Endodermal cell (in vitro differentiated cells): ENCODE measurements at regions not wholly inside any gene's neighbourhood (a gene's known extent, or its start where the extent isn't known, plus 50 kb on each side); places are given as distances from the start of the nearest gene placed in this dataset.

Experiments
- DNase-seq: peaks from one replicate; pipeline ENCODE4 v3.0.0-alpha.2; 2017
- H3K27ac ChIP-seq: 2 replicates; pipeline ENCODE4 v1.5.1; 2013; ENCODE audit warnings: mild to moderate bottlenecking, low read depth, low read length, moderate library complexity
- H3K27me3 ChIP-seq: 2 replicates; pipeline ENCODE4 v1.6.1; 2013; ENCODE audit warnings: mild to moderate bottlenecking, low read length, moderate library complexity; ENCODE audit not compliant: insufficient read depth, control insufficient read depth, poor library complexity, severe bottlenecking
- H3K36me3 ChIP-seq: 2 replicates; pipeline ENCODE4 v1.7.0; 2013; ENCODE audit warnings: mild to moderate bottlenecking, low read length, moderate library complexity; ENCODE audit not compliant: control insufficient read depth, insufficient read depth
- H3K4me1 ChIP-seq: one replicate; pipeline ENCODE4 v1.7.0; 2013; ENCODE audit warnings: low read length; ENCODE audit not compliant: control insufficient read depth, insufficient read depth
- H3K4me3 ChIP-seq: 2 replicates; pipeline ENCODE4 v1.5.1; 2013; ENCODE audit warnings: mild to moderate bottlenecking, low read length, moderate library complexity
- H3K9ac ChIP-seq: 2 replicates; pipeline ENCODE4 v1.6.1; 2013; ENCODE audit warnings: mild to moderate bottlenecking, low read length, moderate library complexity; ENCODE audit not compliant: poor library complexity, severe bottlenecking; ENCODE audit errors: extremely low read depth
- H3K9me3 ChIP-seq: 2 replicates; pipeline ENCODE4 v1.6.1; 2013; ENCODE audit warnings: mild to moderate bottlenecking, low read length, moderate library complexity; ENCODE audit not compliant: control insufficient read depth
- H3K27ac Mint-ChIP-seq: 2 replicates; pipeline ENCODE4 v1.8.0; 2020; ENCODE audit warnings: mixed read lengths
- H3K27me3 Mint-ChIP-seq: 2 replicates; pipeline ENCODE4 v1.8.0; 2021; ENCODE audit warnings: mild to moderate bottlenecking, mixed read lengths; ENCODE audit not compliant: insufficient read depth
- H3K36me3 Mint-ChIP-seq: 2 replicates; pipeline ENCODE4 v1.8.0; 2020; ENCODE audit warnings: low read depth, mixed read lengths
- H3K4me1 Mint-ChIP-seq: 2 replicates; pipeline ENCODE4 v1.8.0; 2020; ENCODE audit warnings: mixed read lengths
- H3K4me3 Mint-ChIP-seq: 2 replicates; pipeline ENCODE4 v1.8.0; 2020; ENCODE audit warnings: mild to moderate bottlenecking, moderate library complexity, mixed read lengths
- H3K9me3 Mint-ChIP-seq: 2 replicates; pipeline ENCODE4 v1.8.0; 2020; ENCODE audit warnings: mild to moderate bottlenecking, mixed read lengths
- WGBS, 2 experiments: methylation state at CpG; one replicate each; pipeline versions ENCODE4 v1.1.5 to v1.1.7; 2013; ENCODE audit warnings: missing lambda C conversion rate in 2 of 2, mixed read lengths in 1 of 2; ENCODE audit not compliant: insufficient coverage in 1 of 2, insufficient read length in 1 of 2; 5-methylcytosine and 5-hydroxymethylcytosine counted together
- TF ChIP-seq, protein P1 (sequence below): fragments of 200-600 bp; sonication (generic); conservative IDR thresholded peaks from 2 replicates; pipeline ENCODE4 v1.5.0; 2021; ENCODE audit warnings: antibody characterized with exemption, mild to moderate bottlenecking

DNA sequence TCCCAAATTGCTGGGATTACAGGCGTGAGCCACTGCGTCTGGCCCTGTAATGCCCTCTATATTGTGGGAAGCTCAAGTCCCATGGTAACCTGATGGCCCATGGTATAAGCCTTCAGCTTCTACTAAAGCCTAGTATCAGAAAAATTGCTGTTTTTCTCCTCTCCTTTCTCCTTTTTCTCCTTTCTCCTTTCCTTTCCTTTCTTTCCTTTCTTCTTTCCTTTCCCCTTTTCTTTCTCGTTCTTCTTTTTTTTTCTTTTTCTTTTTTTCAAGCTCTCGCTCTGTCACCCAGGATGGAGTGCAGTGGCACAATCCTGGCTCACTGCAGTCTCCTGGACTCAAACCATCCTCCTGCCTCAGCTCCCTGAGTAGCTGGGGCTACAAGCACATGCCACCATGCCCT lies 740.7 kb downstream of the FAM133A start:
- H3K9me3 Mint-ChIP-seq, result peaks cover 4% of the 10 kb centered on the region
- H3K4me1 Mint-ChIP-seq, result peaks cover 5% of the 10 kb centered on the region
- H3K27ac Mint-ChIP-seq, result no peak overlapping the region
- 86 to 100% methylated on average over 2 to 4 of the region's 4 CpGs for WGBS, 2 experiments
- TF ChIP-seq, protein P1, sequence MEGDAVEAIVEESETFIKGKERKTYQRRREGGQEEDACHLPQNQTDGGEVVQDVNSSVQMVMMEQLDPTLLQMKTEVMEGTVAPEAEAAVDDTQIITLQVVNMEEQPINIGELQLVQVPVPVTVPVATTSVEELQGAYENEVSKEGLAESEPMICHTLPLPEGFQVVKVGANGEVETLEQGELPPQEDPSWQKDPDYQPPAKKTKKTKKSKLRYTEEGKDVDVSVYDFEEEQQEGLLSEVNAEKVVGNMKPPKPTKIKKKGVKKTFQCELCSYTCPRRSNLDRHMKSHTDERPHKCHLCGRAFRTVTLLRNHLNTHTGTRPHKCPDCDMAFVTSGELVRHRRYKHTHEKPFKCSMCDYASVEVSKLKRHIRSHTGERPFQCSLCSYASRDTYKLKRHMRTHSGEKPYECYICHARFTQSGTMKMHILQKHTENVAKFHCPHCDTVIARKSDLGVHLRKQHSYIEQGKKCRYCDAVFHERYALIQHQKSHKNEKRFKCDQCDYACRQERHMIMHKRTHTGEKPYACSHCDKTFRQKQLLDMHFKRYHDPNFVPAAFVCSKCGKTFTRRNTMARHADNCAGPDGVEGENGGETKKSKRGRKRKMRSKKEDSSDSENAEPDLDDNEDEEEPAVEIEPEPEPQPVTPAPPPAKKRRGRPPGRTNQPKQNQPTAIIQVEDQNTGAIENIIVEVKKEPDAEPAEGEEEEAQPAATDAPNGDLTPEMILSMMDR, result no peak
- no peak overlapping the region for H3K27ac ChIP-seq
- H3K9me3 ChIP-seq, result no peaks in the 10 kb centered on the region
- H3K4me3 ChIP-seq, result no peak overlapping the region
- H3K27me3 ChIP-seq, result no peaks in the 10 kb centered on the region
- no peak for DNase-seq
- H3K9ac ChIP-seq, result no peak overlapping the region
- no peaks in the 10 kb centered on the region for H3K4me1 ChIP-seq
- H3K4me3 Mint-ChIP-seq, result no peak overlapping the region
- no peaks in the 10 kb centered on the region for H3K36me3 Mint-ChIP-seq
- H3K36me3 ChIP-seq, result no peaks in the 10 kb centered on the region
- no peaks in the 10 kb centered on the region for H3K27me3 Mint-ChIP-seq

GRCh38 chrX:94418065-94418464 lies 744.1 kb downstream of the FAM133A start:
- H3K36me3 ChIP-seq, result no peaks in the 10 kb centered on the region
- no peaks in the 10 kb centered on the region for H3K9me3 ChIP-seq
- Mint-ChIP-seq H3K4me1 (no peaks in the 10 kb centered on the region), H3K27me3 (no peaks in the 10 kb centered on the region), H3K9me3 (peaks cover 15% of the 10 kb centered on the region), H3K27ac (no peak overlapping the region), H3K36me3 (no peaks in the 10 kb centered on the region), H3K4me3 (no peak overlapping the region)
- H3K9ac ChIP-seq, result no peak overlapping the region
- TF ChIP-seq, protein P1, result no peak
- no peak overlapping the region for H3K27ac ChIP-seq
- H3K27me3 ChIP-seq, result no peaks in the 10 kb centered on the region
- DNase-seq, result no peak
- no peak overlapping the region for H3K4me3 ChIP-seq
- H3K4me1 ChIP-seq, result no peaks in the 10 kb centered on the region

GRCh38 chrX:94424456-94424855 lies 750.5 kb downstream of the FAM133A start:
- H3K27me3 Mint-ChIP-seq, result no peaks in the 10 kb centered on the region
- H3K4me3 Mint-ChIP-seq, result no peak overlapping the region
- no peak overlapping the region for H3K27ac Mint-ChIP-seq
- Histone ChIP-seq H3K4me3 (no peak overlapping the region), H3K9ac (no peak overlapping the region), H3K4me1 (no peaks in the 10 kb centered on the region), H3K36me3 (no peaks in the 10 kb centered on the region), H3K27ac (no peak overlapping the region), H3K9me3 (no peaks in the 10 kb centered on the region), H3K27me3 (no peaks in the 10 kb centered on the region)
- peaks cover 7% of the 10 kb centered on the region for H3K4me1 Mint-ChIP-seq
- peaks cover 1% of the 10 kb centered on the region for H3K36me3 Mint-ChIP-seq
- TF ChIP-seq, protein P1, result no peak
- peak; percentile 42 for DNase-seq
- peaks cover 15% of the 10 kb centered on the region for H3K9me3 Mint-ChIP-seq
- WGBS, 2 experiments, result 90% methylated on average over 3 of the region's 3 CpGs; no CpG with 5 or more reads in 1 of the 2 experiments
